ENCODE measurements at regions not wholly inside any gene's neighbourhood (a gene's known extent, or its start where the extent isn't known, plus 50 kb on each side); places are given as distances from the start of the nearest gene placed in this dataset.

DNA sequence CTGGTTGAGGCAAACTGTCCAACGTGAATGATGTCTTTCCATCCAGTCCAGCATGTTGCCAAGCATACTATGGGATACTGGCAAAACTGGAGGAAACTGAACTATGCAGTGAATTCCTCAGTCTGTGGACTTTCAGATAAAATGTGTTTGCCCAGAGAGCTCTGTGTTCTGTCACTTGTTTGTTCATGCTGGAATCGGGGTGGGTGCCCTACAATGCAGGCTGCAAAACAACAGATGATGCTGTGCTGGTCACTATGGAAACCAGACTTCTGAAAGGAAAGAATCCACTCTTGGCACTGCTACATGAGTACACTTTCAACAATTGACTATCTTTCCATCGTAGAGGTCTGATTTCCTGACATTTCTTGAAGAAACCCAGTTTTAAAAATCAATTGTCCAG, 272.5 kb upstream of the ARHGEF26 start:
- H3K36me3 Mint-ChIP-seq (ENCODE audit: insufficient read depth, unreplicated experiment) = no peaks in the 10 kb centered on the region
- BruUV-seq (replicated peaks) = no TSS peak

DNA sequence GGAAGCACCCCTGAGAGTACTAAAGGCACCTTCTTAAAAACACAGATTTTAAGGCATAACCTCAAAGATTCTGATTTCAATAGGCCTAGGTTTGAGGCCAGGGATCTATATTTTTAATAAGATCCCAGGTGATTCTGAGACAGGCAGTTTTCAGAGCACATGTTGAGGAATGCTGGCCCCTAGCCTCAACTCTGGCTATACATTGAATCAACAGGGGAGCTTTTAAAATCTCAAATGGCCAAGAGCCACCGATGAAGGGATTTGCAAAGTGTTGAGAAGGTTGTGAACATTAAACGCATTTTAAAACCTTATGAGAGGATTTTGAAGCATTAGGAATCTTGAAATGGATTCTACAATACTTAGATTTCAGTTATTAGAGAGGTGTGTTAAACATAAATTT, 268.8 kb upstream of the ARHGEF26 start:
- DNase-seq = no peak
- CTCF ChIA-PET = no interaction called here
- Mint-ChIP-seq H3K4me3 (ENCODE audit: low read depth, unreplicated experiment) (no peak overlapping the region), H3K27ac (ENCODE audit: unreplicated experiment) (no peak overlapping the region), H3K36me3 (ENCODE audit: insufficient read depth, unreplicated experiment) (no peaks in the 10 kb centered on the region), H3K9me3 (ENCODE audit: low read depth, unreplicated experiment) (no peaks in the 10 kb centered on the region), H3K4me1 (ENCODE audit: low read depth, unreplicated experiment) (no peaks in the 10 kb centered on the region), H3K27me3 (ENCODE audit: unreplicated experiment) (no peaks in the 10 kb centered on the region)
- TF ChIP-seq, protein P1, sequence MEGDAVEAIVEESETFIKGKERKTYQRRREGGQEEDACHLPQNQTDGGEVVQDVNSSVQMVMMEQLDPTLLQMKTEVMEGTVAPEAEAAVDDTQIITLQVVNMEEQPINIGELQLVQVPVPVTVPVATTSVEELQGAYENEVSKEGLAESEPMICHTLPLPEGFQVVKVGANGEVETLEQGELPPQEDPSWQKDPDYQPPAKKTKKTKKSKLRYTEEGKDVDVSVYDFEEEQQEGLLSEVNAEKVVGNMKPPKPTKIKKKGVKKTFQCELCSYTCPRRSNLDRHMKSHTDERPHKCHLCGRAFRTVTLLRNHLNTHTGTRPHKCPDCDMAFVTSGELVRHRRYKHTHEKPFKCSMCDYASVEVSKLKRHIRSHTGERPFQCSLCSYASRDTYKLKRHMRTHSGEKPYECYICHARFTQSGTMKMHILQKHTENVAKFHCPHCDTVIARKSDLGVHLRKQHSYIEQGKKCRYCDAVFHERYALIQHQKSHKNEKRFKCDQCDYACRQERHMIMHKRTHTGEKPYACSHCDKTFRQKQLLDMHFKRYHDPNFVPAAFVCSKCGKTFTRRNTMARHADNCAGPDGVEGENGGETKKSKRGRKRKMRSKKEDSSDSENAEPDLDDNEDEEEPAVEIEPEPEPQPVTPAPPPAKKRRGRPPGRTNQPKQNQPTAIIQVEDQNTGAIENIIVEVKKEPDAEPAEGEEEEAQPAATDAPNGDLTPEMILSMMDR (IDR thresholded peaks at IDR 0.05; ENCODE audit: unreplicated experiment) = no peak
- no TSS peak for BruUV-seq (replicated peaks)
- intact Hi-C loops (cut with micrococcal nuclease; ENCODE audit: unreplicated experiment) = no loop called here

More for the DNA sequence above, 272.5 kb upstream of the ARHGEF26 start:
- Mint-ChIP-seq H3K9me3 (ENCODE audit: low read depth, unreplicated experiment) (no peaks in the 10 kb centered on the region), H3K4me3 (ENCODE audit: low read depth, unreplicated experiment) (no peak overlapping the region), H3K27me3 (ENCODE audit: unreplicated experiment) (no peaks in the 10 kb centered on the region), H3K4me1 (ENCODE audit: low read depth, unreplicated experiment) (no peaks in the 10 kb centered on the region), H3K27ac (ENCODE audit: unreplicated experiment) (no peak overlapping the region)
- CTCF ChIA-PET = no interaction called here
- intact Hi-C loops (cut with micrococcal nuclease; ENCODE audit: unreplicated experiment) = no loop called here
- TF ChIP-seq, protein P1 (IDR thresholded peaks at IDR 0.05; ENCODE audit: unreplicated experiment) = no peak
- no peak for DNase-seq

- no TSS peak for BruUV-seq (replicated peaks)
- no peak overlapping the region for H3K4me3 Mint-ChIP-seq (ENCODE audit: low read depth, unreplicated experiment)
- no peak for DNase-seq
- H3K27me3 Mint-ChIP-seq (ENCODE audit: unreplicated experiment) = no peaks in the 10 kb centered on the region
- H3K9me3 Mint-ChIP-seq (ENCODE audit: low read depth, unreplicated experiment) = no peaks in the 10 kb centered on the region
- H3K27ac Mint-ChIP-seq (ENCODE audit: unreplicated experiment) = no peak overlapping the region
- intact Hi-C loops (cut with micrococcal nuclease; ENCODE audit: unreplicated experiment) = no loop called here
- CTCF ChIA-PET = no interaction called here
- no peaks in the 10 kb centered on the region for H3K36me3 Mint-ChIP-seq (ENCODE audit: insufficient read depth, unreplicated experiment)
- TF ChIP-seq, protein P1 (IDR thresholded peaks at IDR 0.05; ENCODE audit: unreplicated experiment) = no peak
- H3K4me1 Mint-ChIP-seq (ENCODE audit: low read depth, unreplicated experiment) = no peaks in the 10 kb centered on the region
Observed at GRCh38 chr3:153853163-153853562, 268.0 kb upstream of the ARHGEF26 start.

DNA sequence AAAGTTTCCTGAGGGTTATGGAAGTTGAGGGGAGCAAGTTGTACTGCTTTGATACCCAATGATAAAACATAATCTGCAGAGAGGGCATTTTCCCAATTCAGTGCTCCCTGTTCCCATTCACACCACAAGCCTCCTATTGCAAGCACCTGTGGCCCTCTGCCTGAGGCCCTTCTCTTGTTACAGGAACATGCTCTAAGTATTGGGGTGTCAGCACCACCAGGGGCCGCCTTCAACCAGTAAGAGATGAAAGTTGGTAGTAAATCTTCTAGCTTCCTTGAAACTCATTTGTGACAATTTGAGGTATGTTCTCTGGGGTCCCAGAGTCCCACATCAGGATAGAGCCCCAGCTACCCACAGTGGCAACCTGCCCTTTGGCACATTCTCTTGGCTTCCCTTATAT, 265.4 kb upstream of the ARHGEF26 start:
- Mint-ChIP-seq H3K9me3 (ENCODE audit: low read depth, unreplicated experiment) (no peaks in the 10 kb centered on the region), H3K27me3 (ENCODE audit: unreplicated experiment) (no peaks in the 10 kb centered on the region), H3K4me1 (ENCODE audit: low read depth, unreplicated experiment) (no peaks in the 10 kb centered on the region), H3K27ac (ENCODE audit: unreplicated experiment) (no peak overlapping the region), H3K36me3 (ENCODE audit: insufficient read depth, unreplicated experiment) (no peaks in the 10 kb centered on the region), H3K4me3 (ENCODE audit: low read depth, unreplicated experiment) (no peak overlapping the region)
- intact Hi-C loops (cut with micrococcal nuclease; ENCODE audit: unreplicated experiment) = no loop called here
- DNase-seq = peak; percentile 19
- no TSS peak for BruUV-seq (replicated peaks)
- TF ChIP-seq, protein P1 (IDR thresholded peaks at IDR 0.05; ENCODE audit: unreplicated experiment) = no peak
- CTCF ChIA-PET = no interaction called here
